ENCODE measurements at regions not wholly inside any gene's neighbourhood (a gene's known extent, or its start where the extent isn't known, plus 50 kb on each side); places are given as distances from the start of the nearest gene placed in this dataset.

DNA sequence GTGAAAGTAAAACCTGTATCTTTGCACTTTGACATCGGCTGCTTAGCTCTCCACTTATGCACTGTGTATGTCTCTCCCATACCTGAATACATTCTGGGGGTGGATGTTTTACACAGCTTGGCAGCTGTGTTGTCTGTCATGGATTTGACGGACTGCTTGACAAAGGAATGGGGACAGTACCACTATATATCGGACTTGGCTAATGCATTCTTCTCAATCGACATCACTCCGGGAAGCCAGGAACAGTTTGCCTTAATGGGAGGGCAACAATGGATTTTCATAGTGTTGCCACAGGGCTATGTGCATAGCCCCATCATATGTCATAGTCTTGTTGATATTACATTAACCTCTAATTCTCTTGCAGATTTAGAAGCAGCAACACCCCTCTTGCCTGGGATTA lies 1008.3 kb downstream of the DNAH5 start:
- no peak overlapping the region for H3K4me2 ChIP-seq (ENCODE audit: insufficient read depth, low read length)
- H3K27ac ChIP-seq (ENCODE audit: low read length) = no peak overlapping the region
- TF ChIP-seq, protein P1, sequence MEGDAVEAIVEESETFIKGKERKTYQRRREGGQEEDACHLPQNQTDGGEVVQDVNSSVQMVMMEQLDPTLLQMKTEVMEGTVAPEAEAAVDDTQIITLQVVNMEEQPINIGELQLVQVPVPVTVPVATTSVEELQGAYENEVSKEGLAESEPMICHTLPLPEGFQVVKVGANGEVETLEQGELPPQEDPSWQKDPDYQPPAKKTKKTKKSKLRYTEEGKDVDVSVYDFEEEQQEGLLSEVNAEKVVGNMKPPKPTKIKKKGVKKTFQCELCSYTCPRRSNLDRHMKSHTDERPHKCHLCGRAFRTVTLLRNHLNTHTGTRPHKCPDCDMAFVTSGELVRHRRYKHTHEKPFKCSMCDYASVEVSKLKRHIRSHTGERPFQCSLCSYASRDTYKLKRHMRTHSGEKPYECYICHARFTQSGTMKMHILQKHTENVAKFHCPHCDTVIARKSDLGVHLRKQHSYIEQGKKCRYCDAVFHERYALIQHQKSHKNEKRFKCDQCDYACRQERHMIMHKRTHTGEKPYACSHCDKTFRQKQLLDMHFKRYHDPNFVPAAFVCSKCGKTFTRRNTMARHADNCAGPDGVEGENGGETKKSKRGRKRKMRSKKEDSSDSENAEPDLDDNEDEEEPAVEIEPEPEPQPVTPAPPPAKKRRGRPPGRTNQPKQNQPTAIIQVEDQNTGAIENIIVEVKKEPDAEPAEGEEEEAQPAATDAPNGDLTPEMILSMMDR (IDR thresholded peaks at IDR 0.05; ENCODE audit: borderline replicate concordance, extremely low read depth, low read length, poor library complexity, severe bottlenecking) = no peak
- TF ChIP-seq EZH2 (IDR thresholded peaks at IDR 0.05; ENCODE audit: borderline replicate concordance, low read depth, low read length, severe bottlenecking) = no peak
- H3K36me3 ChIP-seq (ENCODE audit: insufficient read depth, low read length) = no peaks in the 10 kb centered on the region
- no peaks in the 10 kb centered on the region for H4K20me1 ChIP-seq (ENCODE audit: insufficient read depth, low read length)
- no peaks in the 10 kb centered on the region for H3K4me1 ChIP-seq (ENCODE audit: insufficient read depth, low read length)
- no peaks in the 10 kb centered on the region for H3K79me2 ChIP-seq (ENCODE audit: insufficient read depth, low read length)
- H3K9ac ChIP-seq (ENCODE audit: low read depth, low read length) = no peak overlapping the region
- ATAC-seq (ENCODE audit: insufficient read depth, low read depth) = no peak
- no peak overlapping the region for H3K4me3 ChIP-seq (ENCODE audit: low read depth in 1 of 2, low read length in 2 of 2)
- H2AFZ ChIP-seq (ENCODE audit: low read depth, low read length) = no peak overlapping the region
- no peak for DNase-seq
- no peaks in the 10 kb centered on the region for H3K9me3 ChIP-seq (ENCODE audit: insufficient read depth, low read length, severe bottlenecking)
- no peaks in the 10 kb centered on the region for H3K27me3 ChIP-seq (ENCODE audit: insufficient read depth, low read length, poor library complexity)

GRCh38 chr5:12934722-12935121 lies 1009.8 kb downstream of the DNAH5 start:
- no peak for DNase-seq
- H3K36me3 ChIP-seq (ENCODE audit: insufficient read depth, low read length) = no peaks in the 10 kb centered on the region
- H3K9ac ChIP-seq (ENCODE audit: low read depth, low read length) = no peak overlapping the region
- no peaks in the 10 kb centered on the region for H3K9me3 ChIP-seq (ENCODE audit: insufficient read depth, low read length, severe bottlenecking)
- TF ChIP-seq, protein P1 (IDR thresholded peaks at IDR 0.05; ENCODE audit: borderline replicate concordance, extremely low read depth, low read length, poor library complexity, severe bottlenecking) = no peak
- TF ChIP-seq EZH2 (IDR thresholded peaks at IDR 0.05; ENCODE audit: borderline replicate concordance, low read depth, low read length, severe bottlenecking) = no peak
- no peaks in the 10 kb centered on the region for H3K27me3 ChIP-seq (ENCODE audit: insufficient read depth, low read length, poor library complexity)
- H3K4me1 ChIP-seq (ENCODE audit: insufficient read depth, low read length) = no peaks in the 10 kb centered on the region
- no peaks in the 10 kb centered on the region for H4K20me1 ChIP-seq (ENCODE audit: insufficient read depth, low read length)
- no peak overlapping the region for H3K27ac ChIP-seq (ENCODE audit: low read length)
- H3K4me2 ChIP-seq (ENCODE audit: insufficient read depth, low read length) = no peak overlapping the region
- H3K79me2 ChIP-seq (ENCODE audit: insufficient read depth, low read length) = no peaks in the 10 kb centered on the region
- no peak for ATAC-seq (ENCODE audit: insufficient read depth, low read depth)
- no peak overlapping the region for H2AFZ ChIP-seq (ENCODE audit: low read depth, low read length)
- H3K4me3 ChIP-seq (ENCODE audit: low read depth in 1 of 2, low read length in 2 of 2) = no peak overlapping the region

- H2AFZ ChIP-seq (ENCODE audit: low read depth, low read length) = no peak overlapping the region
- TF ChIP-seq EZH2 (IDR thresholded peaks at IDR 0.05; ENCODE audit: borderline replicate concordance, low read depth, low read length, severe bottlenecking) = no peak
- TF ChIP-seq, protein P1 (IDR thresholded peaks at IDR 0.05; ENCODE audit: borderline replicate concordance, extremely low read depth, low read length, poor library complexity, severe bottlenecking) = no peak
- DNase-seq (no peak), ATAC-seq (ENCODE audit: insufficient read depth, low read depth) (no peak)
- no peaks in the 10 kb centered on the region for H3K27me3 ChIP-seq (ENCODE audit: insufficient read depth, low read length, poor library complexity)
- H3K9ac ChIP-seq (ENCODE audit: low read depth, low read length) = no peak overlapping the region
- no peak overlapping the region for H3K4me2 ChIP-seq (ENCODE audit: insufficient read depth, low read length)
- H3K4me1 ChIP-seq (ENCODE audit: insufficient read depth, low read length) = no peaks in the 10 kb centered on the region
- no peak overlapping the region for H3K27ac ChIP-seq (ENCODE audit: low read length)
- H3K36me3 ChIP-seq (ENCODE audit: insufficient read depth, low read length) = no peaks in the 10 kb centered on the region
- H3K4me3 ChIP-seq (ENCODE audit: low read depth in 1 of 2, low read length in 2 of 2) = no peak overlapping the region
- H3K9me3 ChIP-seq (ENCODE audit: insufficient read depth, low read length, severe bottlenecking) = no peaks in the 10 kb centered on the region
- no peaks in the 10 kb centered on the region for H3K79me2 ChIP-seq (ENCODE audit: insufficient read depth, low read length)
- H4K20me1 ChIP-seq (ENCODE audit: insufficient read depth, low read length) = no peaks in the 10 kb centered on the region
Observed at GRCh38 chr5:12920527-12920926, 1016.3 kb upstream of the CTNND2 start.

DNA sequence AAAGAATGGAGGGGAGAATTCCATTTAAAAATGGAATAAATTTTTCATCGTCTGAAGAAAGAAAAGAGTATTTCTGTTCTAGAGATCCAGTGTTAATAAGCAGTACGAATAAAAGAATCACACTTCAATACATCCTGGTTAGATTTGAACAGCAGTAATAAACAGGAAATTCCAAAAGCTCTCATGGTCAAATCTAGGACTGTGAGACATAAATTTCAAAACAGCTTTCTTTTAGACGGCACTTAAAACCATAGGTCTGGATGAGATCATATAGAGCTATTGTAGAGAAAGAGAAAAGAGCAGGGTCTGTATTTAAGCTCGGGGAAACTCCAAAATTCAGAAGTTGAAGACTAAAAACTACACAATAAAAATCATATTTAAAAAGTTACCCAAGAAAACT lies 1006.9 kb upstream of the CTNND2 start:
- ATAC-seq (ENCODE audit: insufficient read depth, low read depth) (no peak), DNase-seq (no peak)
- no peak overlapping the region for H3K4me2 ChIP-seq (ENCODE audit: insufficient read depth, low read length)
- no peak overlapping the region for H3K9ac ChIP-seq (ENCODE audit: low read depth, low read length)
- no peak overlapping the region for H2AFZ ChIP-seq (ENCODE audit: low read depth, low read length)
- no peaks in the 10 kb centered on the region for H3K4me1 ChIP-seq (ENCODE audit: insufficient read depth, low read length)
- H3K36me3 ChIP-seq (ENCODE audit: insufficient read depth, low read length) = no peaks in the 10 kb centered on the region
- H3K27ac ChIP-seq (ENCODE audit: low read length) = no peak overlapping the region
- TF ChIP-seq, protein P1 (IDR thresholded peaks at IDR 0.05; ENCODE audit: borderline replicate concordance, extremely low read depth, low read length, poor library complexity, severe bottlenecking) = no peak
- no peak for TF ChIP-seq EZH2 (IDR thresholded peaks at IDR 0.05; ENCODE audit: borderline replicate concordance, low read depth, low read length, severe bottlenecking)
- H3K4me3 ChIP-seq (ENCODE audit: low read depth in 1 of 2, low read length in 2 of 2) = no peak overlapping the region
- no peaks in the 10 kb centered on the region for H4K20me1 ChIP-seq (ENCODE audit: insufficient read depth, low read length)
- no peaks in the 10 kb centered on the region for H3K27me3 ChIP-seq (ENCODE audit: insufficient read depth, low read length, poor library complexity)
- H3K79me2 ChIP-seq (ENCODE audit: insufficient read depth, low read length) = no peaks in the 10 kb centered on the region
- H3K9me3 ChIP-seq (ENCODE audit: insufficient read depth, low read length, severe bottlenecking) = no peaks in the 10 kb centered on the region
